ENCODE measurements at regions not wholly inside any gene's neighbourhood (a gene's known extent, or its start where the extent isn't known, plus 50 kb on each side); places are given as distances from the start of the nearest gene placed in this dataset.
"Not testable (repeated sequence)": the region's sequence is repeated elsewhere in the genome, so short reads cannot be mapped to it uniquely, and the experiment has no call there.

GRCh38 chr17:45554479-45554878 is 64.0 kb upstream of the PLEKHM1 start:
- DNase-seq (ENCODE audit: low read depth in 2 of 3, low spot score in 2 of 3) = not testable (repeated sequence)

GRCh38 chr17:45558821-45559220 is 68.3 kb upstream of the PLEKHM1 start:
- not testable (repeated sequence) for DNase-seq (ENCODE audit: low read depth in 2 of 3, low spot score in 2 of 3)

- not testable (repeated sequence) for DNase-seq (ENCODE audit: low read depth in 2 of 3, low spot score in 2 of 3)
Observed at GRCh38 chr17:45562868-45563267, 72.3 kb upstream of the PLEKHM1 start.

DNA sequence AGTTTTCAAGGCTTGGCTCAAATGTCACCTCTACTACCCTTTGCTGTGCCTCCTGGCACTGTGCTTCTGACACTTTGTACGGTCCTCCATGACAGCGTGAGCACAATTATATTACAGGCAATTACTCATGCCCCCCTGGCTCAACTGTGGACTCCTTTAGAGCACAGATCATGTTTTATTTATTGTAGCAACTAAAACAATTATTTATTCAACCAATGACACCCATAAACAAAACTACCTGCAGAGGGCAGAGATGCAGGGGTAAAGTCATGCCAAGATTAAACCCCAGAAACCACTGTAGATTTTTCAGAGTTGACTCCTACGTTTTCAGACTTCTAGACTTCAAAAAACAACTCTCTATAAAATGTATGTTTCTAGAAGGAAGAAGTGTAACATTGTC is 72.8 kb upstream of the PLEKHM1 start:
- peak in 1 of 3 donors; percentile 13 for DNase-seq (ENCODE audit: low read depth in 2 of 3, low spot score in 2 of 3)

DNA sequence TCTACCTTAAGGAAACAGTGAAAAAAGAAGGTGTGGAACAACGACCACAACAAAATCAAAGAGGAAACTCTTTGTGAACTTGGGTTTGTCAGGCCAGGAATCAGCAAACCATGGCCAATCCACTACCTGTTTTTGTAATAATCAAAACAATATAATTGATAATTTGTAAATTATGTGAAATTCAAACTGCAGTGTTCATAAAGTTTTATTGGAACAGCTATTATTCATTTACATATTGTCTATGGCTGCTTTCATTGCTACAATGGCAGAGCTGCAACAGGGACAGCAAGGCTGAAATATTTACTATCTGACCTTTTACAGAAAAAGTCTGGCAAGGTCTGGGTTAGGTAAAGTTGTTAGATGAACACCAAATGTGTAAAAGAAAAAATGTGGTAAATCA is 77.8 kb upstream of the PLEKHM1 start:
- DNase-seq (ENCODE audit: low read depth in 2 of 3, low spot score in 2 of 3) = not testable (repeated sequence)

DNA sequence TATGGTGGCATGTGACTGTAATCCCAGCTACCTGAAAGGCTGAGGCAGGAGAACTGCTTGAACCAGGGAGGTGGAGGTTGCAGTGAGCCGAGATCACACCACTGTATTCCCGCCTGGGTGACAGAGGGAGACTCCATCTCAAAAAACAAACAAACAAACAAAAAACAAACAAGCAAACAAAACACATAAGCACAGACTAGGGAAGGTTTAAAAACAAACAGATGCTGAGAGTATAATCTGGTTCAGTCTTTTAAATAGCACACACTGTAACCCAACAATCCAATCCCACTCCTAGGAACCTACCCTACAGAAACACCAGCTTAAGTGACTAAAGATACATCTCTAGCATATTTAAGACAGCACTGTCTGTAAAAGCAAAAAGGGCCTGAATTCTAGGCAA is 82.8 kb upstream of the PLEKHM1 start:
- not testable (repeated sequence) for DNase-seq (ENCODE audit: low read depth in 2 of 3, low spot score in 2 of 3)

- no peak for DNase-seq (ENCODE audit: low read depth in 2 of 3, low spot score in 2 of 3)
Observed at GRCh38 chr17:45573924-45574770, 83.6 kb upstream of the PLEKHM1 start.

DNA sequence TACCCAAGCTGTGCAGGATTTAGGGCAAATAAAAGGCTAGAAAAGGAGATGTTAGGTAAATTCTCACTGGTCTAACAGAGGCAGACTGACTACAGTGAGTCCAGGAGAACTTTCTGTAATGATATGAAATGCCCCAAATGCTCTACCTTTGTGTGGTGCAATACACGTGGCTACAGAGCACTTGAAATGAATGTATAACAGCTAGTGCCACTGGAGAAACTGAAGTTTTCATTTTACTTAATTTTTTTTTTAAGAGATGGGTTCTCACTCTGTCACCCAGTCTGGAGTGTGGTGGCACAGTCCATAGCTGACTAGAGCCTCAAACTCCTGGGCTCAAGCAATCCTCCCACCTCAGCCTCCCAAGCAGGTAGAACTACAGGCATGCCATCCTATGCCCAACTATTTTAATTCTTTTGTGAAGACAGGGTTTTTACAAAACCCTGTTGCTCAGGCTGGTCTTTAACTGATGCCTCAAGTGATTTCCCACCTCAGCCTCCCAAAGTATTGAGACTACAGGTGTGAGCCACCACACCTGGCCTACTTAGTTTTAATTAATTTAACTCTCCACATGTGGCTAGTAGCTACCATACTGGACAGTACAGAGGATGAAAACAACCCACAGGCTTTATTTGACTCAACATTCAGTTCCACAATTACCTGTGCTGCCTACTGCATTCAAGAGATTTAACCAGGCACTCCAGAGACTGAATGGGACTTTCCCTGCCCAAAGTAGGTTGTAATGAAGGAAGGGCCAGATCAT is 84.8 kb upstream of the PLEKHM1 start:
- no peak for DNase-seq (ENCODE audit: low read depth in 2 of 3, low spot score in 2 of 3)

- not testable (repeated sequence) for DNase-seq (ENCODE audit: low read depth in 2 of 3, low spot score in 2 of 3)
Observed at GRCh38 chr17:45576527-45577307, 86.2 kb upstream of the PLEKHM1 start.

- no peak for DNase-seq (ENCODE audit: low read depth in 2 of 3, low spot score in 2 of 3)
Observed at GRCh38 chr17:45577571-45578279, 87.2 kb upstream of the PLEKHM1 start.

DNA sequence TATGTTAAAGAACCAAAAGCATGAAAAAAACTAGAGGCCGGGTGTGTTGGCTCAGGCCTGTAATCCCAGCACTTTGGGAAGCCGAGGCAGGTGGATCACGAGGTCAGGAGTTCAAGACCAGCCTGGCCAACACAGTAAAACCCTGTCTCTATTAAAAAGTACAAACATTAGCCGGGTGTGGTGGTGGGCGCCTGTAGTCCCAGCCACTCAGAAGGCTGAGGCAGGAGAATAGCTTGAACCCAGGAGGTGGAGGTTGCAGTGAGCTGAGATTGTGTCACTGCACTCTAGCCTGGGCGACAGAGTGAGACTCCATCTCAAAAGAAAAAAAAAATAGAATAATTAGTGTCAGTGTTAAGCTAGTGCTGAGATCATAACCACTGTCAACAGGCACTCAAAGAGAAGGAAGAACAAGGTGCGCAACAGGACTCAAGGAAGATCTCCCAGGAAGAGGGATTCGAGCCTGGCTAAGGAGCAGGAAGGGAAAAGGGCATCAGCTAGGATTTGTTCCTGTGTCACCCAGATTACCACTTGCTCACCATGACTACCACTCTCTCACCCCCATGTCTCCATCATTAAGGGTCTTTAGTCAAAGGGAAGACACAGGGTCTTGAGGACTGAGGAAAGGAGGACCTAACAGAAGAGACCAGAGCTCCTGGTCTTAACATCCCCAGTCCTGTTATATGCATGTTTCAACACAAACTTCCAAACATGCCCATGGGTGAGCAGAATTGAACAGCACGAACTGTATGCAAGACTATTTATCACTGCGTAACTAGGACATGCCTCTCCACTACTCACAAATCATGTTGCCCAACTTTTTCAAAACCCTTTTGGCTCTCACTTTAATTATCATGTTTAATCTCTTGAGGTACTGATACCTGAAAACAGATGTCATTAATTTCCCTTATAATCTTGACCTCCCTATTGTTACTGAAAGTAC is 88.3 kb upstream of the PLEKHM1 start:
- no peak for DNase-seq (ENCODE audit: low read depth in 2 of 3, low spot score in 2 of 3)

GRCh38 chr17:45579529-45580495 is 89.3 kb upstream of the PLEKHM1 start:
- DNase-seq (ENCODE audit: low read depth in 2 of 3, low spot score in 2 of 3) = no peak

GRCh38 chr17:45580924-45581323 is 90.4 kb upstream of the PLEKHM1 start:
- DNase-seq (ENCODE audit: low read depth in 2 of 3, low spot score in 2 of 3) = no peak

DNA sequence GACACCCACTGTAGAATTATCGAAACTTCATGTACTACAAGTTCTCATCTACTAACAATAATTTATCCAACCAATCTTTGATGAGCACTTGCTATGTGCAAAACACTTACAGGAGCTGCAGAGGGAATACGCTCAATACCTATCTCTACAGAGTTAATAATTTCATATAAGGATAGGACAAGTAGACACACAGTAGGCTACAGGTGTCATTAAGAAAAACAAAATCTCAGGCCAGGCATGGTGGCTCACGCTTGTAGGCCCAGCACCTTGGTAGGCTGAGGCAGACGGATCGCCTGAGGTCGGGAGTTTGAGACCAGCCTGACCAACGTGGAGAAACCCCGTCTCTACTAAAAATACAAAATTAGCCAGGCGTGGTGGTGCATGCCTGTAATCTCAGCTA is 91.3 kb upstream of the PLEKHM1 start:
- no peak for DNase-seq (ENCODE audit: low read depth in 2 of 3, low spot score in 2 of 3)

DNA sequence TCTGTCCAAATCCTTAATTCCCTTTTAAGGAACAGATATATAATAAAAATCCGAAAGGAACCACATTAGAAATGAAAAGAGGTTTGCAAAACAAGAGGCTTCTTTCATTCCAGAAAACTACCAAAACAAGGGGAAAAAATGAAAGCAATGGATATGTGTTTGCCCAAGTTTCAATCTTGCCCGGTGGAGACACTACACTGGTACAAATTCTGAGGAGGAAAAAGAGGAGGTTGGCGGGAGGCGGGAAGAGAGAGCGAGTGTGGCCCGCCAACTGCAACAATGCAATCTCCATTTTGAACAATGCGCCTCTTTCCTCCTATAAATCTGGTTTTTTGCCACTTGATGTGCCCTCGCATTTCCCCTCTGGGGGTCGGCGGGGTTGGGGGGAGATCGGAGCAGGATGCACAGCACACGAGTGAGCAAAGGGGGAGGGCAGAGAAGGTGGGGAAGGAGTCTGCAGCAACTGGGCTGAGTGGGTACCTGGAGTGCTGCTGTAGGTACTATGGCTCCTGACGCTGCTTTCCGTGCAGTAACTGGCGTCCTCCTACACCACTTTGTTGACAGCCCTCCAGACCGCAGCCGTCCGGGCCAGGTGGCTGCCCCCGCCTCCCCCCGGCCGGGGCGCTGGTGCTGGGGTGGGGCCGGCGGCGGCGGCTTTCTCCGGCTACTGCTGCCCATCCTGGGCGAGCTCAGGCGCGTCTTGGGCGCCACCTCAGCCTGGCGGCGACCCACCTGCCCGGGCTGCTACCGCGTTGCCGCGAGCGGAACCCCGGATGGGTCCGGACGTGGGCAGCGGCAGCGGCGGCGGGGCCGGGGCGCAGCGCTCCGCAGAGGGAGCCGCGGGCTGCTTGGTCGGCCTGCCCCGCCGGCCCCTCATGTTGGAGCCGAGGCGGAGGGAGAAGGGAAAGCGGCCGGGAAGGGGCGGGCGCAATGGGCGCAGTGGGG is 93.8 kb upstream of the PLEKHM1 start:
- peak; percentile 44 to 82 (median 79) for DNase-seq (ENCODE audit: low read depth in 2 of 3, low spot score in 2 of 3)

DNA sequence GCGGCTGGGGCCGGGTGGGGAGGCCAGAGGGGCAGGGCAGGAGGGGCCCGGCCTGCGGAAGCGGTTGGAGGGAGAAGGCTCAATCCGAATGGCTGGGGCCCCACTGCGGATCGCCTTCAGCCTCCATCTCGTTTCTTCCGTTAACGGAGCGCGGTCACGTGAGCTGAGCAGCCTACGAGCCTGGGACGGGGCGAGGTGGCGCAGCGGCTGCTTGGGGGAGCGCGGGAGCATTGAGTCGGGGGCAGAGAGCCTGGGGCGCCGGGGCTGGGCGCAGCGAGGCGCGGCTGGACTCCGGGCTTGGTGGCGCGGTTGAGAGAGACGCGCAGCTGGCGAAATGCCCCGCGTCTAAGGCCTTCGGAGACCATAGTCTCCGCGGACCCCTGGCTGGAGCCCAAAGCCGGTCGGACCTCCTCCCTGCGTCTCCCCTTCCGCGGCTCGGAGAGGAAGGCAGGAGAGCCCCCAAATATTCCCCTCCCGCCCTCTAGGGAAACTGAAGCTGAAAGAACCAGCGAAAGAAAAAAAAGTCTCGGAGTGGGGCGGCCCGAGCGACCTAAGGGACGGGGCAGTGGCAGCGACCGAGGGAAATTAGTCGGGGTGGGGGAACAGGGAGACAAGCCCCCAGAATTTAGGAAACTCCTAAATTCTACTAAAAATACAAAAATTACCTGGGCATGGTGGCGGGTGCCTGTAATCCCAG is 94.7 kb upstream of the PLEKHM1 start:
- peak; percentile 59 to 92 (median 89) for DNase-seq (ENCODE audit: low read depth in 2 of 3, low spot score in 2 of 3)

Data from hematopoietic multipotent progenitor cell (in vitro differentiated cells).